Heart left ventricle (tissue), 13 donors: ENCODE measurements at regions not wholly inside any gene's neighbourhood (a gene's known extent, or its start where the extent isn't known, plus 50 kb on each side); places are given as distances from the start of the nearest gene placed in this dataset.

Experiments used
- POLR2A ChIP-seq, 2 donors: fragments of 450-650 bp; IDR thresholded peaks; one replicate each; pipeline ENCODE4 v1.6.1; 2017; ENCODE audit warnings: antibody characterized with exemption in 2 of 2, mild to moderate bottlenecking in 2 of 2, moderate library complexity in 2 of 2
- TF ChIP-seq, protein P1 (sequence below), 12 donors: fragments of 200-600 bp; sonication (generic) in 4 of 12; IDR thresholded peaks; one replicate each; pipeline versions ENCODE4 v1.5.0 to v1.8.0; 2018 to 2022; ENCODE audit warnings: antibody characterized with exemption in 12 of 12, mild to moderate bottlenecking in 5 of 12
- donor health status: ischemic (EF 13 %, LVEDD 7.1; RV severe dilation, severe dysfunction).
- donor health status: DM: no; HTN: yes; CAD: no.
- donor health status: DM: no; HTN: no; CAD: no.
- donor health status: ischemic (EF 25% LVEDD 6.9; RV normal size, moderate dysfunction).
- donor health status: ischemic (EF 25% LVEDD 5.7; RV mildly dilated, moderate dysfunction).
- donor health status: ischemic (EF 35%, LVEDD 5.7; RV mildly dilated, moderate dysfunction).
- donor health status: nonischemic (EF 11% LVEDD 7.7; RV severe dilation, severe dysfunction).
- donor health status: DM: yes; HTN: yes; CAD: no.
- donor health status: PGD.
- donor health status: ischemic (EF 29% LVEDD 5.4; RV normal size, mild dysfunction).
- donor health status: nonischemic (EF 23%, LVEDD 6.1; RV moderate dilation, normal function).

DNA sequence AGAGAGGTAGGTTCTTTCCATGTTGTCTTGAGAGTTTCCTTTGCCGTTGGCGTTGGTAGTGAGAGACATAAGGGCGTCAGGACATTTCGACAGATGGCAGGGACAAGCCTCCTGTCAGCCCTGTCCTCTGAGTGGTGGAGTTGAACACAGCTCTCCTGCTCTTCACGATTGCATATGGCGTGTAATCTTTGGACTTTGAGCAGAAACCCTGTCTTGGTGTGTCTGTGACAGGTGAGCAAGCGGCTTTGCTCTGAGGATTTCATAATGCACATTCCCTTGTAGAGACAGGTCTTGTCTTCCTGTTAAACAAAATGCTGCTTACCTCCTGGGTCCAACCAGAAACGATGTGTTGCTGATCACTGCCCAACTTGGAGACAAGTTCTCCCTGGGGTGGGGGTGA, 146.5 kb downstream of the NXNL2 start:
- TF ChIP-seq, protein P1, sequence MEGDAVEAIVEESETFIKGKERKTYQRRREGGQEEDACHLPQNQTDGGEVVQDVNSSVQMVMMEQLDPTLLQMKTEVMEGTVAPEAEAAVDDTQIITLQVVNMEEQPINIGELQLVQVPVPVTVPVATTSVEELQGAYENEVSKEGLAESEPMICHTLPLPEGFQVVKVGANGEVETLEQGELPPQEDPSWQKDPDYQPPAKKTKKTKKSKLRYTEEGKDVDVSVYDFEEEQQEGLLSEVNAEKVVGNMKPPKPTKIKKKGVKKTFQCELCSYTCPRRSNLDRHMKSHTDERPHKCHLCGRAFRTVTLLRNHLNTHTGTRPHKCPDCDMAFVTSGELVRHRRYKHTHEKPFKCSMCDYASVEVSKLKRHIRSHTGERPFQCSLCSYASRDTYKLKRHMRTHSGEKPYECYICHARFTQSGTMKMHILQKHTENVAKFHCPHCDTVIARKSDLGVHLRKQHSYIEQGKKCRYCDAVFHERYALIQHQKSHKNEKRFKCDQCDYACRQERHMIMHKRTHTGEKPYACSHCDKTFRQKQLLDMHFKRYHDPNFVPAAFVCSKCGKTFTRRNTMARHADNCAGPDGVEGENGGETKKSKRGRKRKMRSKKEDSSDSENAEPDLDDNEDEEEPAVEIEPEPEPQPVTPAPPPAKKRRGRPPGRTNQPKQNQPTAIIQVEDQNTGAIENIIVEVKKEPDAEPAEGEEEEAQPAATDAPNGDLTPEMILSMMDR (IDR thresholded peaks at IDR 0.05) = no peak
- no peak for TF ChIP-seq POLR2A (IDR thresholded peaks at IDR 0.05)
